ENCODE measurements at regions not wholly inside any gene's neighbourhood (a gene's known extent, or its start where the extent isn't known, plus 50 kb on each side); places are given as distances from the start of the nearest gene placed in this dataset.

DNA sequence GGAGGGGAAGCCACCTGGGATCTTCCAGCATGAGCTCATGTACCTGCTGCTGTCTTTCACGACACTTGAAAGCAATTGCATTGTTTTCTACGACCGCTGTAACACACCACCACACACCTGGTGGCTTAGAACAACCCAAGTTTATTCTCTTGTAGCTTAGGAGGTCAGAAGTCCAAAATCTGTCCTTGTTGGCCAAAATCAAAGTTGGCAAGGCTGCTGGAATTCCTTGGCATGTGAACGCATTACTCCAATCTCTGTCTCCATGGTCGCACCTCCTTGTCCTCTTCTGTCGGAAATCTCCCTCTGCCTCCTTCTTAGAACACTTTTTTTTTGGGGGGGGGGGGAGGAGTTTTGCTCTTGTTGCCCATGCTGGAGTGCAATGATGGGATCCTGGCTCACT lies 305.7 kb downstream of the BAMBI start:
- TF ChIP-seq CTCF (conservative IDR thresholded peaks at IDR 0.05; ENCODE audit: low read length) (no peak), EZH2phosphoT487 (IDR thresholded peaks at IDR 0.05; ENCODE audit: borderline replicate concordance) (no peak)

All from Loucy (cell line).